Prostate gland (tissue), 2 donors: ENCODE measurements at regions not wholly inside any gene's neighbourhood (a gene's known extent, or its start where the extent isn't known, plus 50 kb on each side); places are given as distances from the start of the nearest gene placed in this dataset.
"Not testable (repeated sequence)": the region's sequence is repeated elsewhere in the genome, so short reads cannot be mapped to it uniquely, and the experiment has no call there.

Experiments used
- DNase-seq: peaks from one replicate; pipeline ENCODE4 v3.0.0-alpha.2; 2019; ENCODE audit warnings: low spot score
- H3K27ac ChIP-seq, 2 donors: fragments of 200-600 bp; sonication (generic); 2 replicates each; pipeline ENCODE4 v1.5.1; 2017 to 2019
- H3K27me3 ChIP-seq: fragments of 200-600 bp; sonication (generic); replicated peaks from 2 replicates; pipeline ENCODE4 v1.5.1; 2019; ENCODE audit not compliant: insufficient read depth
- H3K36me3 ChIP-seq, 2 donors: fragments of 200-600 bp; sonication (generic); 1 replicate in 1 of 2; 2 replicates in 1 of 2; pipeline versions ENCODE4 v1.5.1 to v1.8.1; 2017 to 2019
- H3K4me1 ChIP-seq: fragments of 200-600 bp; sonication (generic); replicated peaks from 2 replicates; pipeline ENCODE4 v1.5.1; 2019
- H3K4me3 ChIP-seq, 2 donors: fragments of 200-600 bp; sonication (generic); 2 replicates each; pipeline ENCODE4 v1.5.1; 2017 to 2019
- H3K9me3 ChIP-seq: fragments of 200-600 bp; sonication (generic); 2 replicates; pipeline ENCODE4 v1.5.1; 2017
- CTCF ChIP-seq, 4 experiments: fragments of 200-600 bp in 2 of 4; fragments of 450-650 bp in 2 of 4; sonication (generic) in 2 of 4; IDR thresholded peaks; 1 replicate in 3 of 4; 2 replicates in 1 of 4; pipeline ENCODE4 v1.5.1; 2016 to 2019; ENCODE audit warnings: antibody characterized with exemption in 4 of 4, mild to moderate bottlenecking in 2 of 4, moderate library complexity in 2 of 4
- POLR2A ChIP-seq: fragments of 450-650 bp; IDR thresholded peaks from one replicate; pipeline ENCODE4 v1.6.1; 2016; ENCODE audit warnings: antibody characterized with exemption, mild to moderate bottlenecking
- POLR2AphosphoS5 ChIP-seq: sonication (generic); formaldehyde crosslinking; IDR thresholded peaks from one replicate; pipeline ENCODE4 v1.6.1; 2017; ENCODE audit warnings: antibody characterized with exemption
- WGBS: methylation state at CpG from one replicate; pipeline ENCODE4 v1.1.5; 2018; 5-methylcytosine and 5-hydroxymethylcytosine counted together
- intact Hi-C: fragments of 100-400 bp; cut with DNase I; formaldehyde crosslinking; loops from one replicate; pipeline ENCODE4 v1.14.2; 2022

GRCh38 chr6:14406614-14407331 is 289.2 kb downstream of the CD83 start:
- TF ChIP-seq POLR2A = no peak
- no peak for TF ChIP-seq CTCF (IDR thresholded peaks at IDR 0.05)
- TF ChIP-seq POLR2AphosphoS5 = no peak
- WGBS = 64% methylated on average over 9 of the region's 9 CpGs
- DNase-seq = no peak

DNA sequence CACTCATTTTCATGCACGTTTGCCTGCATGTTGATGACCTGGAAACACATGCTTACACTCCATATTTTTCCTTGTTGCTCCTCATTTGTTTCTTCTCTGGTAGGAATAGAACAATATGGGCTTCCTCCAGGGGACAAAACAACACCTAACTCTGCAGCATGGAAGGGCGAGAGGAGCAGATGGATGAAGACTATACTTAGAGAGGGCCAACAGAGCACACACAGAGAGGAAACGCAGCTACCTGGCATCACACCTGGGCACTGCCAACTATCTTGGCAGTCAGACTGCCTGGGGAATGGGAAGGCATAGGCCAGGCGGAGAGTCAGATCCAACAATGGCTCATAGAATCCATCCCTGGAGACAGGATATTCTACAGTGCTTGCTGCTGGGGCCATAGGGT is 290.9 kb downstream of the CD83 start:
- H3K4me1 ChIP-seq = no peaks in the 10 kb centered on the region
- no peak for DNase-seq
- intact Hi-C loops = no loop called here
- H3K36me3 ChIP-seq = no peaks in the 10 kb centered on the region
- WGBS = 79% methylated on average over 4 of the region's 4 CpGs
- no peaks in the 10 kb centered on the region for H3K9me3 ChIP-seq
- H3K27me3 ChIP-seq = no peaks in the 10 kb centered on the region
- H3K4me3 ChIP-seq = no peak overlapping the region
- TF ChIP-seq POLR2A = no peak
- TF ChIP-seq POLR2AphosphoS5 = no peak
- TF ChIP-seq CTCF (IDR thresholded peaks at IDR 0.05) = no peak
- no peak overlapping the region for H3K27ac ChIP-seq

More at GRCh38 chr6:14406614-14407331, 289.2 kb downstream of the CD83 start:
- H3K4me3 ChIP-seq = no peak overlapping the region
- H3K27me3 ChIP-seq = no peaks in the 10 kb centered on the region
- H3K9me3 ChIP-seq = no peaks in the 10 kb centered on the region
- no peaks in the 10 kb centered on the region for H3K4me1 ChIP-seq
- no peaks in the 10 kb centered on the region for H3K36me3 ChIP-seq
- no peak overlapping the region for H3K27ac ChIP-seq
- intact Hi-C loops = no loop called here

DNA sequence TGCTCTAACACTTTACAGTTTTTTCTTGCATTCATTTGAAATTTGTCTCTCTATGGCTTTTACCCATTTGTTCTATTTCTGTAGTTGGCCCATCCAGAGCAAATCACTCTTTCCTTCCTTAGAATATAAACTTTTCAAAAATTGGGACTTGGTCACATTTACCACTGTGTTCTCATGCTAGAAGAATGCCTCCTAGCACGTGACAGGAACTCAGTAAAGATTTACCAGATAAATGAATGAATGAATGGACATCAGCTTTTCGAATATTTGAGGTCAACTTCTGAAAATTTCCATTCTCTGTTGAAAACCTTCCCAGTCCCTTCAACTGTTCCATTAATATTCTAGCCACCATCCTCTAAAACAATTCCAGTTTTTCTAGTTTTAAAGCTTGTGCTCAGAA is 294.5 kb downstream of the CD83 start:
- DNase-seq = no peak
- 58% methylated on average over 2 of the region's 2 CpGs for WGBS
- no peaks in the 10 kb centered on the region for H3K4me1 ChIP-seq
- intact Hi-C loops = no loop called here
- H3K27me3 ChIP-seq = no peaks in the 10 kb centered on the region
- no peak overlapping the region for H3K4me3 ChIP-seq
- no peak for TF ChIP-seq POLR2AphosphoS5
- TF ChIP-seq POLR2A = no peak
- no peak for TF ChIP-seq CTCF (IDR thresholded peaks at IDR 0.05)
- no peaks in the 10 kb centered on the region for H3K36me3 ChIP-seq
- H3K9me3 ChIP-seq = no peaks in the 10 kb centered on the region
- no peak overlapping the region for H3K27ac ChIP-seq

DNA sequence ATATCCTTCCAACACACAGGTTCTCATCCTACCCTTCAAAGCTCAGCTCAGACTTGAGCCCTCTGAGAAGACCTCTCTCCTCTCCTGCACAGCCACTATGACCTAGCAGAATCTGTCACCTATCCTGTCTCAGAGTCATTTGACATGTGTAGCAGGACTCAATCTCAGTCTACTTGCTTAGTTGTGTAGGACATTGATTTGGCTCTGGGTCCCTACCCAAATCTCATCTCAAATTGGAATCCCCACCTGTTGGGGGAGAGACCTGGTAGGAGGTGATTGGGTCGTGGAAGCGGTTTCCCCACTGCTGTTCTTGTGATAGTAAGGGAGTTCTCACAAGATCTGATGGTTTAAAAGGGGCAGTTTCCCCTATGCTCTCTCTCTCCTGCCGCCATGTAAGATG is 297.9 kb downstream of the CD83 start:
- 100% methylated on average over 3 of the region's 3 CpGs for WGBS
- no peak overlapping the region for H3K4me3 ChIP-seq
- H3K9me3 ChIP-seq = no peaks in the 10 kb centered on the region
- H3K27ac ChIP-seq = no peak overlapping the region
- intact Hi-C loops = no loop called here
- no peak for TF ChIP-seq POLR2AphosphoS5
- H3K36me3 ChIP-seq = no peaks in the 10 kb centered on the region
- no peak for DNase-seq
- H3K4me1 ChIP-seq = no peaks in the 10 kb centered on the region
- no peaks in the 10 kb centered on the region for H3K27me3 ChIP-seq

DNA sequence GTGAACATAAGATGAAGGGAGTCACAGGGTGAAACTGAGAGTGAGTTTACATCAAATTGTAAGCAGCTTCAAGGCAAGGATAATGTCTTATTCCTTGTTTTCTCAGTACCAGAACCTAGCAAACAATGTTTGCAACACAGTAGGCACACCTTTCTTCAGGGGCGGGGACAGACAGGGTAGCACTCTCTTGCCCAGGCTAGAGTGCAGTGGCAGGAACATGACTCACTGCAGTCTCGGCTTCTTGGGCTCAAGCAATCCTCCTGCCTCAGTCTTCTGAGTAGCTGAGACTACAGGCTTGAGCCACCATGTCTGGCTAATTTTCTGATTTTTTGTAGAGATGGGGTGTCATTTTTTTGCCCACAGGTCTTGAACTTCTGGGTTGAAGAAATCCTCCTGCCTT is 299.8 kb downstream of the CD83 start:
- H3K4me1 ChIP-seq = no peaks in the 10 kb centered on the region
- H3K27ac ChIP-seq = no peak overlapping the region
- H3K27me3 ChIP-seq = no peaks in the 10 kb centered on the region
- no peaks in the 10 kb centered on the region for H3K9me3 ChIP-seq
- intact Hi-C loops = no loop called here
- TF ChIP-seq POLR2A (no peak), CTCF (IDR thresholded peaks at IDR 0.05) (no peak), POLR2AphosphoS5 (no peak)
- H3K4me3 ChIP-seq = no peak overlapping the region
- no peak for DNase-seq
- WGBS = 100% methylated on average over 2 of the region's 2 CpGs
- H3K36me3 ChIP-seq = no peaks in the 10 kb centered on the region

DNA sequence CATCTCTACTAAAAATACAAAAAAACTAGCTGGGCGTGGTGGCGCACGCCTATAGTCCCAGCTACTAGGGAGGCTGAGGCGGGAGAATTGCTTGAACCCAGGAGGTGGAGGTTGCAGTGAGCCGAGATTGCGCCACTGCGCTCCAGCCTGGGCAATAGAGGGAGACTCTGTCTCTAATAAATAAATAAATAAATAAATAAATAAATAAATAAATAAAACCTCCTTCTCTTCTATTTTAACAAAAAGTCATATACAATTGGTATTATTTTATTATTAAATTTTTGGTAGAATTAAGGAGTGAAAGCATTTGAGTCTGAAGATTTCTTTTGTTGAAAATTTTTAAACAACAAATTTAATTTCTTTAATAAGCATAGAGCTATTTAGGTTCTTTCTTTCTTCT is 301.7 kb downstream of the CD83 start:
- H3K9me3 ChIP-seq, intact Hi-C loops, DNase-seq, H3K27ac ChIP-seq, H3K36me3 ChIP-seq, H3K4me3 ChIP-seq, H3K27me3 ChIP-seq, H3K4me1 ChIP-seq: not testable (repeated sequence)
- 97% methylated on average over 7 of the region's 7 CpGs for WGBS
